Fibroblast of mammary gland (primary cell): ENCODE measurements at regions not wholly inside any gene's neighbourhood (a gene's known extent, or its start where the extent isn't known, plus 50 kb on each side); places are given as distances from the start of the nearest gene placed in this dataset.

Experiments
- DNase-seq: peaks from one replicate; pipeline ENCODE4 v3.0.0-alpha.2; 2010; ENCODE audit warnings: low read depth
- H3K4me3 ChIP-seq: 2 replicates; pipeline ENCODE4 v1.5.1; 2011; ENCODE audit warnings: low read depth, mild to moderate bottlenecking, low read length, moderate library complexity; ENCODE audit not compliant: control insufficient read depth
- TF ChIP-seq, protein P1 (sequence below): conservative IDR thresholded peaks from 2 replicates; pipeline ENCODE4 v1.5.1; 2011; ENCODE audit warnings: low read depth, low read length, inconsistent platforms; ENCODE audit not compliant: control insufficient read depth, insufficient read depth

DNA sequence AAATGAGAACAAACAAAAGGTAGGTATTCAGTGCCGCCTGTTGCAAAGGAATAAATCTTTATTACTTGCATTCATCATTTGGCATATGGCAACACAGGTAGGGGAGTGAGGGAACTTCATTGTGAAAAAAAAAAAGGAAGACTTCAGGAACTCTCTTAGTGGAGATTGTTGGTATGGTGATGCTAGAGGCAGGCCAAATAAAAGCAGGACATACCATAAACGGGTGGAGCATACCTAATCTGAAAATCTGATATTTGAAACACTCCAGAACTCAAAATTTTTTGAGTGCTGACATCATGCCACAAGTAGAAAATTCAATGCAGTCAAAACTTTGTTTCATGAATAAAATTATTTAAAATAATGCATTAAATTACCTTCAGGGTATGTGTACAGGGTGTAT, 425.8 kb upstream of the SYT4 start:
- H3K4me3 ChIP-seq, result no peak overlapping the region
- TF ChIP-seq, protein P1, sequence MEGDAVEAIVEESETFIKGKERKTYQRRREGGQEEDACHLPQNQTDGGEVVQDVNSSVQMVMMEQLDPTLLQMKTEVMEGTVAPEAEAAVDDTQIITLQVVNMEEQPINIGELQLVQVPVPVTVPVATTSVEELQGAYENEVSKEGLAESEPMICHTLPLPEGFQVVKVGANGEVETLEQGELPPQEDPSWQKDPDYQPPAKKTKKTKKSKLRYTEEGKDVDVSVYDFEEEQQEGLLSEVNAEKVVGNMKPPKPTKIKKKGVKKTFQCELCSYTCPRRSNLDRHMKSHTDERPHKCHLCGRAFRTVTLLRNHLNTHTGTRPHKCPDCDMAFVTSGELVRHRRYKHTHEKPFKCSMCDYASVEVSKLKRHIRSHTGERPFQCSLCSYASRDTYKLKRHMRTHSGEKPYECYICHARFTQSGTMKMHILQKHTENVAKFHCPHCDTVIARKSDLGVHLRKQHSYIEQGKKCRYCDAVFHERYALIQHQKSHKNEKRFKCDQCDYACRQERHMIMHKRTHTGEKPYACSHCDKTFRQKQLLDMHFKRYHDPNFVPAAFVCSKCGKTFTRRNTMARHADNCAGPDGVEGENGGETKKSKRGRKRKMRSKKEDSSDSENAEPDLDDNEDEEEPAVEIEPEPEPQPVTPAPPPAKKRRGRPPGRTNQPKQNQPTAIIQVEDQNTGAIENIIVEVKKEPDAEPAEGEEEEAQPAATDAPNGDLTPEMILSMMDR, result no peak
- DNase-seq, result no peak

DNA sequence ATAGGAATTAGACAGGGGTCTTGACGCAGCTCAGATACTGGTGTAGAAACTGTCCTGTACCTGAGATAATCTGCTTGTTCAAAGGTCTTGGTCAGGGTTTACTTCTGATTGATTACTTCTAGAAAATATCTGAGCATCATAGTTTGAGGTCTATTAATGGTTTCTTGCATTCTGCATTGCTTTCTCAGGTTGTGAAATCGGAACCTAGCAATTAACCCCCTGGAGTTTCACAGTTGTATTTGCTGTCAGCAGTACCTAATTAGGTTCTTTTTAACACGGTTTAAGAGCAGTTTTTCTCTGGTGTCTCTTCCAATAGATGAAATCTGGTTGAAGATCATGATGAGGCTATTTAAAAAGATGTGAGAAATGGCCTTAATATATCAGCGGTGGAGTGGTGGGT, 428.6 kb upstream of the SYT4 start:
- DNase-seq, result no peak
- TF ChIP-seq, protein P1, result no peak

DNA sequence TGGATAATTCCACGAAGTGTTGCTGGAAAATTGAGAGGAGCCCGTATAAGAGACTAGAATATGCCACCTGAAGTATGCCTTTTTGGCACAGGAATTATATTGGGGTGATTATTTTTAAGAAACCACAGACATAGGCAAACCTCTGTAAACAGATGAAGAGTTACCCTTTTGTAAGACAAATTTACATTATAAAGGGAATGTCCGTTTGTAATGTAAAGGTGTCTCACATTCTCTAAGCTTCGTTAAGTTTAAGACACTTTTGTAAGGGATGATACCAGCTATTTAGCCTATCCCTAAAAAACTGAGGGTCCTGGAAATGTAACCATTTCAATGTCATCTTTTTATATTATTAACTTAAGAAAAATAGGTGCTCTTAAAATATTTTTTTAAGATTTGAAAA, 432.8 kb upstream of the SYT4 start:
- H3K4me3 ChIP-seq, result no peak overlapping the region
- DNase-seq, result no peak
- TF ChIP-seq, protein P1, result no peak

More for the DNA sequence above, 428.6 kb upstream of the SYT4 start:
- H3K4me3 ChIP-seq, result no peak overlapping the region

DNA sequence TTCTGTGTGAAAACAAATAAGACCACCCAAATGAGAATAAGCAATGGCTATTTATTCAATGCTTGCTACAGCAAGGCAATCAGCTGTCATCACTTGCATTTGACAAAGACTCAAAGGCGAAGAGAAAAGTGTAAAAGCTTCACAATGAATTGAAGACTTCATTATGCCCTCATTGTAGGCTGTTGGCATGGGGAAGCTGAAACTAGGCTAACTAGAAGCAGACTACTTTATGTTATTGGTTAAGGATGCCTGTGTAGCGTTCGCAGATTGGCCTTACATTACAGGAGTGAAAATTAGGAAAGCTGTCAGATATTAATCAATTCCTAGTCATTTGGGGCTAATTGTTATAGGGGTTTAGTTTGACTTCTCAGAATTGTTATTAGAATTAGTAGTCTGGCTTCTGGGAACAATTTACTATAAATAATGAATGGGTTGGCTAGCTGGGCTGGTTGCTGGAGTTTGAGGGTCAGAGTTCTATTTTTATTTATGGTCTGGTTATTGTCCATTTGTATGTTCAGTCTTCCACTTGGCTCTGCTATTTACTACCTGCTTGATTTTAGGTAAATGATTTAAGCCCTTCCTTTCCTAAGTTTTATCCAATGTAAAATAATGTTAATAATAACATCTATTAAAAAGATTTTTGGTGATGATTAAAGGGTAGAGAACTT, 437.2 kb upstream of the SYT4 start:
- no peak for DNase-seq
- TF ChIP-seq, protein P1, result no peak
- no peak overlapping the region for H3K4me3 ChIP-seq

DNA sequence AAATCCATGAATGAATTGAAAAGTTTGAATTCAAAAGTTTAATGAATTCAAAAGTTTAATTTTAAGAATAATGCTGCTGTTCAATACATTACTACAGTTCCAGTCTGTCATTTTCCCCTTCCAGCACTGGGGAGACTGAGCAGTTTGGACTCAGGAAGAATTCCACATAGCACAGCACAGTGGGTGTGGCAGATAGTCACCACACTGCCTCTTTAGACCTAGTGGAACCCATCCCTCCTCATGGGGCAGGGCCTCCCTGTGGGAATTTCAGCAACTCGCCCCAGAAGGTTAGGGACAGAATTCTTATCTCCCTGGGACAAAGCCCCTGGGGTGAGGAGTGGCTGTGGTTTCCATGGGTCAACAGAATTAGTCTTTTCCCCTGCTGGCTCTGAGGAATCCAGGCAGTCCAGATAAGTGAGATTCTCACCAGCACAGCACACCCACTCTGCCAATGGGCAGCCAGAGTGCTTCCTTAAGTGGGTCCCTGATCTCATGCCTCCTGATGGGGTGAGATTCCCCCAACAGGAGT, 442.0 kb upstream of the SYT4 start:
- DNase-seq, result no peak
- TF ChIP-seq, protein P1, result no peak
- no peak overlapping the region for H3K4me3 ChIP-seq

DNA sequence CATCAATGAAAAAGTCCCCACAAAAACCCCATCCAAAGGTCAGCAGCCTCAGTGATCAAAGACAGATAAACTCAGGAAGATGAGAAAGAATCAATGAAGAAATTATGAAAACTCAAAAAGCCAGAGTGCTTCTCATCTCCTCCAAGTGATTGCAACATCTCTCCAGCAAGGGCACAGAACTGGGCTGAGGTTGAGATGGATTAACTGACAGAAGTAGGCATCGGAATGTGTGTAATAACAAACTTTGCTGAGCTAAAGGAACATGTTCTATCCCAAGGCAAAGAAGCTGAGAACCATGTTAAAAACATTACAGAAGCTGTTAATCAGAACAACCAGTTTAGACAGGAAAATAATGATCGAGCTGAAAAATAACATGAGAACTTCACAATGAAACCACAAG, 442.8 kb upstream of the SYT4 start:
- DNase-seq, result no peak
- H3K4me3 ChIP-seq, result no peak overlapping the region
- TF ChIP-seq, protein P1, result no peak

DNA sequence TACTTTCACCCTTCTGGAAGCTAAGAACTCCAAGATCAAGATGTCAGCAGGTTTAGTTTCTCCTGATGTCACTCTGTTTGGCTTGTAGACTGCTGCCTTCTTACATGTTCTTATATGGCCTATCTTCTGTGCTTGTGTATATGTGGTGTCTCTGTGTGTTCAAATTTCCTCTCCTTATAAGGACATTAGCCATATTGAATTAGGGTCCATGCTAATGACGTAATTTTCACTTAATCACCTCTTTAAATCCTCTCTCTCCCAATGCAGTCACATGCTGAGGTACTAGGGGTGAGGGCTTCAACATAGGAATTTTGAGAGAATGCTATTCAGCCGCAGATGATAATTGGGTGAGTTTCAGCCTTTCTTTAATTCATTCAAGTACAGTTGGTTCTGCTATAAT, 458.3 kb upstream of the SYT4 start:
- H3K4me3 ChIP-seq, result no peak overlapping the region
- TF ChIP-seq, protein P1, result no peak
- no peak for DNase-seq
